Esophagus muscularis mucosa (tissue), 4 donors: ENCODE measurements at regions not wholly inside any gene's neighbourhood (a gene's known extent, or its start where the extent isn't known, plus 50 kb on each side); places are given as distances from the start of the nearest gene placed in this dataset.
A peak's percentile ranks its signal among the peaks of the same experiment; 100 is the strongest.

ENCODE experiments used
- DNase-seq: peaks from one replicate; pipeline ENCODE4 v3.0.0-alpha.2; 2017; ENCODE audit errors: extremely low spot score
- H3K27ac ChIP-seq, 4 donors: fragments of 200-600 bp; sonication (generic); replicated peaks in 1 of 4; 1 replicate in 3 of 4; 2 replicates in 1 of 4; pipeline ENCODE4 v1.5.1; 2016 to 2019; ENCODE audit warnings: mild to moderate bottlenecking in 1 of 4
- H3K27me3 ChIP-seq, 4 donors: fragments of 200-600 bp; sonication (generic); one replicate each; pipeline versions ENCODE4 v1.5.1 to v1.6.0; 2016 to 2019
- H3K36me3 ChIP-seq, 4 donors: fragments of 200-600 bp; sonication (generic); one replicate each; pipeline ENCODE4 v1.5.1; 2016 to 2019
- H3K4me1 ChIP-seq, 4 donors: fragments of 200-600 bp; sonication (generic); one replicate each; pipeline ENCODE4 v1.5.1; 2016 to 2019
- H3K4me3 ChIP-seq, 4 donors: fragments of 200-600 bp; sonication (generic); 1 replicate in 2 of 4; 2 replicates in 2 of 4; pipeline ENCODE4 v1.5.1; 2016 to 2019; ENCODE audit warnings: mild to moderate bottlenecking in 4 of 4, moderate library complexity in 1 of 4
- H3K9me3 ChIP-seq, 4 donors: fragments of 200-600 bp; sonication (generic); 1 replicate in 3 of 4; 2 replicates in 1 of 4; pipeline ENCODE4 v1.5.1; 2016 to 2019
- CTCF ChIP-seq, 3 experiments: fragments of 200-600 bp in 2 of 3; fragments of 450-650 bp in 1 of 3; sonication (generic) in 2 of 3; IDR thresholded peaks; one replicate each; pipeline ENCODE4 v1.5.1; 2017 to 2019; ENCODE audit warnings: antibody characterized with exemption in 3 of 3, mild to moderate bottlenecking in 2 of 3, moderate library complexity in 1 of 3
- EP300 ChIP-seq: sonication (generic); formaldehyde crosslinking; IDR thresholded peaks from one replicate; pipeline ENCODE4 v1.6.1; 2017; ENCODE audit warnings: antibody characterized with exemption
- POLR2A ChIP-seq: fragments of 450-650 bp; IDR thresholded peaks from one replicate; pipeline ENCODE4 v1.6.1; 2017; ENCODE audit warnings: antibody characterized with exemption, moderate library complexity, mild to moderate bottlenecking, low read depth
- POLR2AphosphoS5 ChIP-seq, 2 donors: sonication (generic); formaldehyde crosslinking; IDR thresholded peaks; one replicate each; pipeline ENCODE4 v1.6.1; 2017; ENCODE audit warnings: antibody characterized with exemption in 2 of 2
- WGBS: methylation state at CpG from one replicate; pipeline ENCODE4 v1.1.5; 2018; 5-methylcytosine and 5-hydroxymethylcytosine counted together
- intact Hi-C: fragments of 100-400 bp; cut with DNase I; formaldehyde crosslinking; loops from one replicate; pipeline ENCODE4 v1.15.1; 2023

GRCh38 chrX:74179071-74179470 is 124.9 kb upstream of the ZCCHC13 start:
- DNase-seq, result no peak
- peaks cover 0 to under 1% (median 0%) of the 10 kb centered on the region in 4 donors for H3K9me3 ChIP-seq
- H3K36me3 ChIP-seq, result no peaks in the 10 kb centered on the region
- no peak overlapping the region for H3K4me3 ChIP-seq
- intact Hi-C loops, result no loop called here
- no peaks in the 10 kb centered on the region for H3K27me3 ChIP-seq
- peaks cover 0 to 7% (median 0%) of the 10 kb centered on the region in 4 donors for H3K4me1 ChIP-seq
- no peak for TF ChIP-seq EP300
- TF ChIP-seq POLR2AphosphoS5 (IDR thresholded peaks at IDR 0.05), result no peak
- no peak for TF ChIP-seq POLR2A
- TF ChIP-seq CTCF (IDR thresholded peaks at IDR 0.05), result no peak
- no peak overlapping the region for H3K27ac ChIP-seq
- WGBS, result 36% methylated on average over 1 of the region's 1 CpG

- peaks cover 0 to 6% (median 0%) of the 10 kb centered on the region in 4 donors for H3K9me3 ChIP-seq
- peak overlapping the region in 2 of 4 donors; percentile 8 to 12 for H3K4me3 ChIP-seq
- 34% methylated on average over 12 of the region's 12 CpGs for WGBS
- no peak for DNase-seq
- peaks cover 0 to 7% (median 0%) of the 10 kb centered on the region in 4 donors for H3K4me1 ChIP-seq
- no peaks in the 10 kb centered on the region for H3K27me3 ChIP-seq
- H3K36me3 ChIP-seq, result no peaks in the 10 kb centered on the region
- no peak overlapping the region for H3K27ac ChIP-seq
- TF ChIP-seq POLR2AphosphoS5 (IDR thresholded peaks at IDR 0.05), result no peak
- intact Hi-C loops, result no loop called here
These were observed 125.4 kb upstream of the ZCCHC13 start for GRCh38 chrX:74178536-74178935.

GRCh38 chrX:74171465-74171864 is 132.5 kb upstream of the ZCCHC13 start:
- peaks cover 0 to 37% (median 0%) of the 10 kb centered on the region in 4 donors for H3K9me3 ChIP-seq
- H3K27ac ChIP-seq, result no peak overlapping the region
- intact Hi-C loops, result no loop called here
- no peaks in the 10 kb centered on the region for H3K4me1 ChIP-seq
- TF ChIP-seq EP300, result no peak
- TF ChIP-seq CTCF (IDR thresholded peaks at IDR 0.05), result no peak
- TF ChIP-seq POLR2AphosphoS5 (IDR thresholded peaks at IDR 0.05), result no peak
- no peak for TF ChIP-seq POLR2A
- no peaks in the 10 kb centered on the region for H3K27me3 ChIP-seq
- WGBS, result 86% methylated on average over 1 of the region's 1 CpG
- no peak overlapping the region for H3K4me3 ChIP-seq
- no peak for DNase-seq
- H3K36me3 ChIP-seq, result no peaks in the 10 kb centered on the region

- Histone ChIP-seq H3K9me3 (peaks cover 0 to 9% (median 2%) of the 10 kb centered on the region in 4 donors), H3K27me3 (no peaks in the 10 kb centered on the region), H3K27ac (no peak overlapping the region), H3K4me1 (no peaks in the 10 kb centered on the region), H3K36me3 (peaks cover 0 to 10% (median 3%) of the 10 kb centered on the region in 4 donors), H3K4me3 (no peak overlapping the region)
- DNase-seq, result no peak
- intact Hi-C loops, result no loop called here
- WGBS, result 91% methylated on average over 10 of the region's 20 CpGs
- no peak for TF ChIP-seq EP300
- TF ChIP-seq POLR2A, result no peak
- TF ChIP-seq CTCF (IDR thresholded peaks at IDR 0.05), result no peak
- TF ChIP-seq POLR2AphosphoS5 (IDR thresholded peaks at IDR 0.05), result no peak
These were observed 141.8 kb upstream of the ZCCHC13 start for GRCh38 chrX:74162199-74162598.

- no peak for DNase-seq
- TF ChIP-seq EP300 (no peak), POLR2AphosphoS5 (IDR thresholded peaks at IDR 0.05) (no peak), CTCF (IDR thresholded peaks at IDR 0.05) (no peak), POLR2A (no peak)
- WGBS, result 78% methylated on average over 3 of the region's 3 CpGs
- H3K4me1 ChIP-seq, result no peaks in the 10 kb centered on the region
- H3K27ac ChIP-seq, result no peak overlapping the region
- H3K27me3 ChIP-seq, result no peaks in the 10 kb centered on the region
- H3K4me3 ChIP-seq, result no peak overlapping the region
- H3K36me3 ChIP-seq, result peaks cover 0 to 10% (median 3%) of the 10 kb centered on the region in 4 donors
- peaks cover 0 to 9% (median 3%) of the 10 kb centered on the region in 4 donors for H3K9me3 ChIP-seq
- intact Hi-C loops, result no loop called here
These were observed 143.2 kb upstream of the ZCCHC13 start for GRCh38 chrX:74160816-74161215.
